ENCODE measurements at regions not wholly inside any gene's neighbourhood (a gene's known extent, or its start where the extent isn't known, plus 50 kb on each side); places are given as distances from the start of the nearest gene placed in this dataset.
"Not testable (repeated sequence)": the region's sequence is repeated elsewhere in the genome, so short reads cannot be mapped to it uniquely, and the experiment has no call there.

DNA sequence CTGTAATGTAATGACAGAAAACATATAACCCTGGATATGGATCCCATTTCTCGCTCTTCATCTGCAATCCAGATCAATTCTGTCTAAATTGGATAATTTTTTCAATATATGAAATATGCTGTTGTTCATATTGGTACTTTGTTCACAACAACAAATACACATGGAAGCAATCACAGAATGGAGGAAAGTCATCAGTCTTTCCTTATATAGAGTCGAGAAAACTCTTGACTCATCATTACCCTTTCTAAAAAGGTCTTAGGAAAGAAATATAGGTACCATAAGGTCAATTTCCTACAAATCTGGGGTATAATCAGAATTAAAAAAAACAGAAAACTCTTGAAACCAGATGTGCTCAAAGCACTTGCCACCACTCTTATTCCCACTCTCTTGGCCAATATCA lies 677.6 kb upstream of the ID4 start:
- no peak for DNase-seq

DNA sequence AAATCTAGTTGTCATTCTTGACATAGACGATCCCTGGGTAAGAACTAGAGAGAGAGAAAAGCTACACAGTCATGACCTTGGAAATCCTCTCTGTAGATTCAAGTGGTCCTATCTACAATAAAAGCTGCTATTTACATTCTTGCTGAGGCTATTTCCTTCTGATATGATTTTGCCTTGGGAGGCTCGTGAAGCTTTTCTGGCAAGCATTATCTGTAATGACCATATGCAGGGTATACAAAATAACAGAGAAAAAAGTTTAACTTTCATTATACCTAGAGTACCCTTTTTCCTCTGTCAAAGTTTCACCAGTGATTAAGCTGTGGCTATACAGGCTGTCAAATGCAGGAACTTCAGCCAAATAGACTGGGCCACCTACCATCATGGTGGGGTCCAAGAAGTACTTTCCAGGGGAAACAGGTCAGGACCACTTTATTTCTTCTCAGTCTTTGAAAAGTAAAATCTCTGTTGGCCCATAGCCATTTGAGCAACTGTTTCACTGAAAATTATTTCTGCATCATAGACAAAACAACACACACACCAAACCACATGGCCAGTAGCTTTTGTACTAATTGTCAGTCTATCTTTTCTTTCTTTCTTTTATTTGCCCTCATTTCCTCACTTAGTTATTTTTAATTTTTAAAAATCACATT lies 677.0 kb upstream of the ID4 start:
- DNase-seq, result no peak

- no peak for DNase-seq
Observed at GRCh38 chr6:19167251-19167650, 669.9 kb upstream of the ID4 start.

- DNase-seq, result no peak
Observed at GRCh38 chr6:19169366-19169765, 667.8 kb upstream of the ID4 start.

- DNase-seq, result no peak
Observed at GRCh38 chr6:19175023-19175422, 662.1 kb upstream of the ID4 start.

DNA sequence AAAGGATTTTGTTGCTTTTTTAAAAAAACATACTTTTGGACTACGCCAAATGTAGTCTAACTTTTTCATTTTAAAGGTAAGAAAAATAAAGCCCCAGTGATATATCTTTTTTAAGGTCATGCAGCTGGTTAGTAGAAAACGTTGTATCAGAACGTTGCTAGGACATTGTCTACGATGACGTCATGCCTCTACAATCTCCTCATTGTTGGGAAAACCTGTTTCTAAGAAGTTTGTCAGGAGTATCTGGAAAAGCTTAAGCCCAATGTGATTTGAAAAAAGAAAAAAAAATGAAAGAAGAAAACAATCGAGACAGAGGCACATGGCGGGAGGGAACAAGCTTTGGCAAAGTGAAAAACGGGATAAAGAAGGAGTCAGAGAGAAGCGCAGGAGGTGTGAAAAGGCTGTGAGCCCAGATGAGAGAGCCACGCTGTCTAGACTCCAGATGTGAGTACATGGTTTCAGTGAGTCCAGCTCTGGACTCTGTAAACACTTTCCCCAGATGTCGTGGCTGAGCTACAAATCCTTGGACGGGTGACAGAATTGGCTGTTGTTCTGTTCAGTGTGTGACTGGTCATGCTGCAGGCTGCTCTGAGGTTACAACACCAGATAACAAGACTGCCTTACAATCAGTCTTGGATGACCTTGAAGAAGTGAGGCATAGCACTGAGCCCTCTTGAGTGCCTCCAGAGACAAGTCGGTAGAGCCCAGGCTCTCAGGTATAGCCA lies 656.7 kb upstream of the ID4 start:
- DNase-seq, result no peak

- DNase-seq, result no peak
Observed at GRCh38 chr6:19181211-19181610, 656.0 kb upstream of the ID4 start.

DNA sequence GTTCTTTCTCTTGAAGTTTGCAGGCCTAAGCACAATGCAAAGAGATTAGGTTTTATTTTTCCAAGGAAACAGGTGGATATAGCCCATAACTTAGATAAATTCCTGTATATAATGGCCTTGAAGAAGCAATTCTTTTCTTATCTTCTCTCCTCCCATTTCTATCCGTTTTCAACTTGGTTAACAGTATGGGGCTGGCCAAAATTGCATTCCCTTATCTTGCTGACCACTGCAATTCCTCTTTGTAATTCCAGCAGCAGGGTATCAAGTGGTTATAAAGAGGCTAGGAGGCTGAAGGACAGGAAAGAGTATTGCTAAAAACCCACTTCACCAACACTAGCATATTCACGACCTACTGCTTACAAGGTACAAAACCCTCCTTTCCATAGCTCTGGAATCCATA lies 643.5 kb upstream of the ID4 start:
- DNase-seq, result no peak

DNA sequence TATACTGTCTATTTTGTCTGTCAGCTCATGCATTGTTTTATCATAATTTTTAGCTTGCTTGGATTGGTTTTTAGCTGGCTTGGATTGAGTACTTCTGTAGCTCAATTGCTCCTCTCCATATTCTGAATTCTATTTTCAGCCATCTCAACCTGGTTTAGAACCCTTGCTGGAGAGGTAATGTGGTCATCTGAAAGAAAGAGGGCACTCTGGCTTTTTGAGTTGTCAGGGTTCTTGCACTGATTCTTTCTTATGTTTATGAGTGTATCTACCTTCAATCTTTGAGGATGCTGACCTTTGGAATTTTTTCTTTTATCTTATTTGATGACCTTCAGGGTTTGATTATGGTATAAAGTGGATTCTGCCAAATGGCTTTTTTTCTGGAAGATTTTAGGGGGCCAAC lies 632.7 kb upstream of the ID4 start:
- no peak for DNase-seq

DNA sequence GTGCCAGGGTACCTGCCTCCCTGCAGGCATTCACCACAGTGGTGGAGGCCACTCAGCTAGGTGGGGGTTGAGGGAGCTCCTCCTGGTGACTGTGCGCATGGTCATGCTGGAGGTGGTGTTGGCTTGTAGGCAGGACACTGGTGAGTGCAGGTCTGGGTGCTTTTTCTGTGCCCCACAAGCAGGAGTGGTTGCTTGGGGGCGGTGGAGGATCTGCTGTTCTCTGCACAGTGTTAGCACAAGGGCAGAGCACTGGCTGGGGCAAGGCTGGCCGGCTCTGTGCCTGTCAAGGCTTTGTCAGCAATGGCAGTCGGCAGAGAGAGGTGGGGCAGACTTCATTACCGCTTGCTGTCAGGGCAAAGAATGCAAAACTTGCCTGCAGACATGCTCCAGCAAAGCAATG lies 632.1 kb upstream of the ID4 start:
- DNase-seq, result no peak

- no peak for DNase-seq
Observed at GRCh38 chr6:19209202-19209601, 628.0 kb upstream of the ID4 start.

DNA sequence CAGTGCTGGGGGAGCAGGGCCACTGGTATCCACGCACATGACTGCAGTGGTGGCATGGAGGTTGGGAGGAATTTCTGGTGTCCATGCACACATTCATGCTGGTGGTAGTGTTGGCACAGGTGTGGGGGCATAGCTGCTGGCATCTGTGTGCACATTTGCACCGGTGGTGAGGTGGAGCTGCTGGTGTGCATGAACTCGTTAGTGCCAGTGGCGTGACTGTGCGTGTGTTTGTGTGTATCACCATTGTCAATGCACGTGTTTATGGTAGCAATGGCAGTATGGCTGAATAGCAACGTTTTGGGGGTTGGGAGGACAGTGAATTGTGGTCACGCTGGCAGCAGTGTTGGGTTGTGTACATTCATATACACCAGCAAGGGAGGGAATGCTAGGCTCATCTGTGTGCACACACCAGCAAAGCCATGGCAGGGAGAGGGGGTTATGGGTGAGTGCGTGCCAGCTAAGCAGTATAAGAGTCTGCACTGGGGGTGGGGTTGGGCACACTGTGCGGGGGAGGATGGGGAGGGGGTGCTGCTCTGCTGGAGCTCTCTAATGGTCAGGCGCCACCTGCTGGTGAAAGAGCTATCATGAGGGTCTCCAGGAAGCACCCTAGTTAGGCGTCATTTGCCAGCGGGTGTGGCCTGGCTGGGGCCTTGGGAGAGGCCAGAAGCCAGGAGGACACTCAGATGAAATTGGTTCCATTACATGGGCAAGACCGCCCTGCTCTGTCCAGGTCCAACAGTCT lies 626.1 kb upstream of the ID4 start:
- no peak for DNase-seq

DNA sequence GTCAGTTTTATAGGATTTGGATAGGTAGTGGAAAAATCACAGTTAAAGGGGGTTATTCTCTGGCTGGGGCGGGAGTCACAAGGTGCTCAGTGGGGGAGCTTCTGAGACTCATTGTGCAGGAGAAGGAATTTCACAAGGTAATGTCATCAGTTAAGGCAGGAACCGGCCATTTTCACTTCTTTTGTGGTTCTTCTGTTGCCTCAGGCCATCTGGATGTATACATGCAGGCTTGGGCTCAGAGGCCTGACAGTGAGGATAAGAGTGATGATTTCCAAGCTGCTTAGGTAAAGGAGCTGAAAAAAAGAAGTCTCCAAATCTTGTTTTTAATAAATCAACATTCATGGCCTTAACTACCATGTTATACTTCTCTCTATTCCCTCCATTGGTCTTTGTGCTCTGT lies 622.9 kb upstream of the ID4 start:
- no peak for DNase-seq

- DNase-seq, result no peak
Observed at GRCh38 chr6:19219931-19220330, 617.2 kb upstream of the ID4 start.

DNA sequence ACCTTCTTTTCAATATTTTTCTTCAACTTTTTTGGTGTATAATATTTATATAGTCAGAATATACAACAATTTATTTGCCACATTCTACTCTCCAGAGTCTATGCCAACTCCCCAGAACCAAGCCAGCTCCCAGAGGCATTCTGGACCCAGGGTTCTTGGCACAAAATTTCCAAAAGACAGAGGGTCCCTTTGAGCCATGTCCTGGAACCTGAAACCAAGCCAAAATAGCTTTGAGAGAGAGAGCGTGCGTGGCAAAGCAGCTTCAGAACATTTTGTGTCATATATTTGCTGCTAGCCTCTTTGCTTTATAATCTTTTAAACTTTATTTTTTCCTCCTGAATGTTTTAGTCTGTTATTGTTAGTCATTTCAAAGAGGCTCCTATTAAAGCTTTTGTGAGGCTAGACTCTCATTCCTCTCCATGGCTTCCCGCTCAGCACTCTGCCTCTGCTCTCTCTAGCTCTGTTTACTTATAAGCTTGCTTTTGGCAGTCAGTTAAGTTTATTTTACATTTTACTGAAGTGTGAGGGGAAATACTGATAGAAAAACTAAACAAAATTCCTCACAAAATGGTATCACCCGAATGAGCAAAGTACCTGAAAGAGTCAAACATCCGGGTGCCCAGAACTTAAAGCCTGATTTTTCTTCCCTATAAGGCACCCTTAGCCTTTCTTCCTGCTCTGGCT lies 605.1 kb upstream of the ID4 start:
- no peak for DNase-seq

DNA sequence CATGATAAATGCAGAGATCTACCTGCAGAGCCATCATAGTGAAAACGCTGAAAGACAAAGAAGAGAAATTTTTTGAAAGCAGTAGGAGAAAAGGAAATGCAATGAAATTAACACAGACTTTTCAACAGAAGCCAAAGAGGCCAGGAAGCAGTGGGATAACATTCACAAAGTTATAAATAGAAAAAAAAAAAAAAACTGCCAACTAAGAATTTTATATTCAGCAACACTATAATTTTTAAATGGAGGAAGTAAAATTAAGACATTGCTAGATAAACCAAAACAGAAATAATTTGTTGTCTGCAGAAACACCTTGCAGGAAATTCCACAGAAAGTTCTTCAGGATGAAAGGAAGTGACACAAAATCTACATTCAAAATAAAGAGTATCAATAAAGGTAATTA lies 591.5 kb upstream of the ID4 start:
- DNase-seq, result no peak

DNA sequence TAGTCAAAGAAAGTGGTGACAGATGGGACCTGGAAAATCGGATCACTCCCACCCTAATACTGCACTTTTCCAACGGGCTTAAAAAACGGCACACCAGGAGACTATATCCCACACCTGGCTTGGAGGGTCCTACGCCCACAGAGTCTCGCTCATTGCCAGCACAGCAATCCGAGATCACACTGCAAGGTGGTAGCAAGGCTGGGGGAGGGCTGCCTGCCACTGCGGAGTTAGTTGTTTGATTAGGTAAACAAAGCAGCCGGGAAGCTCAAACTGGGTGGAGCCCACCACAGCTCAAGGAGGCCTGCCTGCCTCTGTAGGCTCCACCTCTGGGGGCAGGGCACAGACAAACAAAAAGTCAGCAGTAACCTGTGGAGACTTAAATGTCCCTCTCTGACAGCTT lies 590.0 kb upstream of the ID4 start:
- not testable (repeated sequence) for DNase-seq

- DNase-seq, result not testable (repeated sequence)
Observed at GRCh38 chr6:19256123-19256522, 581.0 kb upstream of the ID4 start.

- DNase-seq, result no peak
Observed at GRCh38 chr6:19261642-19262041, 575.5 kb upstream of the ID4 start.

DNA sequence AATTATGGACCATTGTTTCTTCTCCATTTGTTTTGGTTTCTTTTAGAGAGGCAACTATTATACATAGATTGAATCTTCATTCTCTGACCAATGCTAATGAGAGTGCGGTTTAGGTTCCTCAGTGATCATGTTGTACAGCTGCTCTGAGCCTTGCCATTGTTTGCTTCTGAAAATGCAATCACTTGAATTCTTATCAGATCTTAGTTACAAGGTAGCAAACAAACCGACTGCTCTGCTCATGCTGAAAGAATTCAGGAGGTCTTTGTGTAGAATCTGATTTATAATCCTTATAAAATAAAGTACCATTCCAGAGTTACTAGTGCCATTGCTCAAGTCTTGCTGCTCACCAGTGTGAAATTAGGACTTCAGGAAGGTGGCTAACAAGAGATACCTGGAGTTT lies 569.1 kb upstream of the ID4 start:
- DNase-seq, result no peak

DNA sequence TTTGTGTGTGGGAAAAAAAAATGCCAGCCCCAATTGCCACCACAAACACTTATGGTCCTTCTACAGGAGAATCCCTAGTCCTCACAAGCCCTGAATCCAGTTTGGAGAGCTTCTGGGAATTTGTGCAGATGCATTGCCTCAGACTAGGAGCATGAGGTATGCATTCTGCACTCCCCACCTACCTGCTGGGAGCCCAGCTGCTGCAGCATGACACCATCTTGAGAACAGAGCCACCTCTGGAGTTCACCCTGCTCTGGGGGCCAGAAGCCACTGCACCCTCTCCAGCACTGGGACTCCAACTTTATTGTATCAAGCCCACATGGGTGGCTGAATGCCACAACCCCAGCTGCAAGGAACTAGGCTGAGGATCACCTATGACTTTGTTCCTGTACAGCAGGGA lies 568.5 kb upstream of the ID4 start:
- no peak for DNase-seq

DNA sequence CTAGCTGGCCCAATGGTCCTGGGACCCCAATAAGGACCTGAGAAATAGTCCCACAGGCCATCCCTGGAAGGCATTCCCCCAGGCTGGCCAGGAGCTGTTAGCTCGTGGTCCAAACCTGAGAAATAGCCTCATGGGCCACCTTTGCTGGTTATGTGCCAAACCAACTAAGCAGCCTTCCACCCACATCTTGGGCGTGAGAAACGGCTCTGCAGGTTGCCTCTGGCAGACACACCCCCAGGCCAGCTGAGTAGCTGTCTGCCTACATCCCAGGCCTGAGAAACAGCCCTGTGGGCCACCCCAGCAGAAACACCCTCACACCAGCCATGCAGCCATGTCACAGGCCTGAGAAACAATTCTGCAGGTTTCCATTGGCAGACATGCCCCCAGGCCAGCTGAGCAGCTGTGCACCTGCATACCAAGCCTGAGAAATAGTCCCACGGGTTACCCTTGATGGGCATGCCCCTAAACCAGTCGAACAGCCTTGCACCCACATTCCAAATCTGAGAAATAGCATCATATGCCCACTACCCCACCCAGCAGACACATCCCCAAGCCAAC lies 567.8 kb upstream of the ID4 start:
- DNase-seq, result no peak

GRCh38 chr6:19270616-19271015 lies 566.6 kb upstream of the ID4 start:
- DNase-seq, result no peak

Measured in NCI-H1436 treated with DMSO at 0.1 percent for 48 hours (cell line).